ENCODE measurements at regions not wholly inside any gene's neighbourhood (a gene's known extent, or its start where the extent isn't known, plus 50 kb on each side); places are given as distances from the start of the nearest gene placed in this dataset.

DNA sequence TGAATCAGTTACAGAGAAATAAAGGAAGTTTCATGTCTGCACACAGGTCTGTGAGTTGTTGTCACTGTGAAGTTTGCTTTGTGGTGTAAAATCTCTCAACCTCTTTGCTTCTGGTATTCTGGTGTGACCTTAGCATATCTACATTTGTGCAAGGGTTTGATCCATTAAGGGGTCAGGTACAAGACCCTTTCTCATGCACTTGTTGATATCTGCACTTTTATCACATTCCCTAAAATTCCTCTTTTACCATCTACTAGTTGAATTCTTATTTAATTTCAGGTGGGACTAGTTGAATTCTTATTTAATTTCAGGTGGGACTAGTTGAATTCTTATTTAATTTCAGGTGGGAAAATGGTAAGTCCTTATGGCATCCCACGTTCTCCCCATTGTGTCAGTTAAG lies 306.7 kb upstream of the ZNF608 start:
- Histone ChIP-seq H3K36me3 (ENCODE audit: control insufficient read depth, insufficient read depth, low read length) (no peaks in the 10 kb centered on the region), H3K27ac (ENCODE audit: low read length) (peak overlapping the region; percentile 11; the same call in 1 of the 2 replicates), H3K4me1 (ENCODE audit: control insufficient read depth, insufficient read depth, low read length) (no peaks in the 10 kb centered on the region), H3K9me3 (ENCODE audit: control insufficient read depth, insufficient read depth, low read depth, low read length) (no peaks in the 10 kb centered on the region), H3K27me3 (ENCODE audit: control insufficient read depth, insufficient read depth, low read length) (no peaks in the 10 kb centered on the region), H3K4me3 (ENCODE audit: low read depth in 2 of 2, low read length in 2 of 2) (no peak overlapping the region)
- ChIA-PET CTCF (no interaction called here), POLR2A (no interaction called here)
- no peak for TF ChIP-seq POLR2AphosphoS5 (IDR thresholded peaks at IDR 0.05; ENCODE audit: low read depth, low read length)
- TF ChIP-seq, protein P1, sequence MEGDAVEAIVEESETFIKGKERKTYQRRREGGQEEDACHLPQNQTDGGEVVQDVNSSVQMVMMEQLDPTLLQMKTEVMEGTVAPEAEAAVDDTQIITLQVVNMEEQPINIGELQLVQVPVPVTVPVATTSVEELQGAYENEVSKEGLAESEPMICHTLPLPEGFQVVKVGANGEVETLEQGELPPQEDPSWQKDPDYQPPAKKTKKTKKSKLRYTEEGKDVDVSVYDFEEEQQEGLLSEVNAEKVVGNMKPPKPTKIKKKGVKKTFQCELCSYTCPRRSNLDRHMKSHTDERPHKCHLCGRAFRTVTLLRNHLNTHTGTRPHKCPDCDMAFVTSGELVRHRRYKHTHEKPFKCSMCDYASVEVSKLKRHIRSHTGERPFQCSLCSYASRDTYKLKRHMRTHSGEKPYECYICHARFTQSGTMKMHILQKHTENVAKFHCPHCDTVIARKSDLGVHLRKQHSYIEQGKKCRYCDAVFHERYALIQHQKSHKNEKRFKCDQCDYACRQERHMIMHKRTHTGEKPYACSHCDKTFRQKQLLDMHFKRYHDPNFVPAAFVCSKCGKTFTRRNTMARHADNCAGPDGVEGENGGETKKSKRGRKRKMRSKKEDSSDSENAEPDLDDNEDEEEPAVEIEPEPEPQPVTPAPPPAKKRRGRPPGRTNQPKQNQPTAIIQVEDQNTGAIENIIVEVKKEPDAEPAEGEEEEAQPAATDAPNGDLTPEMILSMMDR (IDR thresholded peaks at IDR 0.05): no peak
- no peak for TF ChIP-seq TCF7L2 (IDR thresholded peaks at IDR 0.05; ENCODE audit: low read depth, low read length)
- TF ChIP-seq, protein P2, sequence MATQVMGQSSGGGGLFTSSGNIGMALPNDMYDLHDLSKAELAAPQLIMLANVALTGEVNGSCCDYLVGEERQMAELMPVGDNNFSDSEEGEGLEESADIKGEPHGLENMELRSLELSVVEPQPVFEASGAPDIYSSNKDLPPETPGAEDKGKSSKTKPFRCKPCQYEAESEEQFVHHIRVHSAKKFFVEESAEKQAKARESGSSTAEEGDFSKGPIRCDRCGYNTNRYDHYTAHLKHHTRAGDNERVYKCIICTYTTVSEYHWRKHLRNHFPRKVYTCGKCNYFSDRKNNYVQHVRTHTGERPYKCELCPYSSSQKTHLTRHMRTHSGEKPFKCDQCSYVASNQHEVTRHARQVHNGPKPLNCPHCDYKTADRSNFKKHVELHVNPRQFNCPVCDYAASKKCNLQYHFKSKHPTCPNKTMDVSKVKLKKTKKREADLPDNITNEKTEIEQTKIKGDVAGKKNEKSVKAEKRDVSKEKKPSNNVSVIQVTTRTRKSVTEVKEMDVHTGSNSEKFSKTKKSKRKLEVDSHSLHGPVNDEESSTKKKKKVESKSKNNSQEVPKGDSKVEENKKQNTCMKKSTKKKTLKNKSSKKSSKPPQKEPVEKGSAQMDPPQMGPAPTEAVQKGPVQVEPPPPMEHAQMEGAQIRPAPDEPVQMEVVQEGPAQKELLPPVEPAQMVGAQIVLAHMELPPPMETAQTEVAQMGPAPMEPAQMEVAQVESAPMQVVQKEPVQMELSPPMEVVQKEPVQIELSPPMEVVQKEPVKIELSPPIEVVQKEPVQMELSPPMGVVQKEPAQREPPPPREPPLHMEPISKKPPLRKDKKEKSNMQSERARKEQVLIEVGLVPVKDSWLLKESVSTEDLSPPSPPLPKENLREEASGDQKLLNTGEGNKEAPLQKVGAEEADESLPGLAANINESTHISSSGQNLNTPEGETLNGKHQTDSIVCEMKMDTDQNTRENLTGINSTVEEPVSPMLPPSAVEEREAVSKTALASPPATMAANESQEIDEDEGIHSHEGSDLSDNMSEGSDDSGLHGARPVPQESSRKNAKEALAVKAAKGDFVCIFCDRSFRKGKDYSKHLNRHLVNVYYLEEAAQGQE (IDR thresholded peaks at IDR 0.05; ENCODE audit: insufficient read depth in 1 of 2, low read depth in 2 of 2, low read length in 1 of 2): no peak
- no peak for TF ChIP-seq SIN3A (IDR thresholded peaks at IDR 0.05; ENCODE audit: borderline replicate concordance, insufficient read depth, low read depth, low read length)
- intact Hi-C loops (cut with micrococcal nuclease; ENCODE audit: unreplicated experiment): no loop called here
- in situ Hi-C loops (cut with HindIII; ENCODE audit: low pct_unique_long_range_greater_than_20kb, low sequenced_read_pairs): no loop called here
- DNase-seq (ENCODE audit: low read depth, low spot score) (no peak), ATAC-seq (no peak)
- BruUV-seq (replicated peaks): no TSS peak

DNA sequence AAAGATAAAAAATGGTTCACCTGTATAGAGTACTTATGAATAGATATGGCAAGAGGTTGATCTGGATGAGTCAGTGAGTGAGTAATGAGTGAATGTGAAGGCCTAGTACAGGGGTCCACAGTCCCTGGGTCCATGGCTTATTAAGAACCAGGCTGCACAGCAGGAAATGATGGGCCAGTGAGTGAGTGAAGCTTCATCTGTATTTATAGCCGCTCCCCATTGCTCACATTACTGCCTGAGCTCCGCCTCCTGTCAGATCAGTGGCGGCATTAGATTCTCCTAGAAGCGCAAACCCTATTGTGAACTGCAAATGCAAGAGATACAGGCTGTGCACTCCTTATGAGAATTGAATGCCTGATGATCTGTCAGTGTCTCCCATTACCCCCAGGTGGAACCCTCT lies 307.7 kb upstream of the ZNF608 start:
- Histone ChIP-seq H3K36me3 (ENCODE audit: control insufficient read depth, insufficient read depth, low read length) (no peaks in the 10 kb centered on the region), H3K4me3 (ENCODE audit: low read depth in 2 of 2, low read length in 2 of 2) (no peak overlapping the region), H3K9me3 (ENCODE audit: control insufficient read depth, insufficient read depth, low read depth, low read length) (no peaks in the 10 kb centered on the region), H3K27me3 (ENCODE audit: control insufficient read depth, insufficient read depth, low read length) (no peaks in the 10 kb centered on the region), H3K27ac (ENCODE audit: low read length) (no peak overlapping the region; the same call in 1 of the 2 replicates), H3K4me1 (ENCODE audit: control insufficient read depth, insufficient read depth, low read length) (no peaks in the 10 kb centered on the region)
- ChIA-PET POLR2A (no interaction called here), CTCF (no interaction called here)
- ATAC-seq (no peak), DNase-seq (ENCODE audit: low read depth, low spot score) (no peak)
- intact Hi-C loops (cut with micrococcal nuclease; ENCODE audit: unreplicated experiment): no loop called here
- no TSS peak for BruUV-seq (replicated peaks)
- TF ChIP-seq, protein P1 (IDR thresholded peaks at IDR 0.05): no peak
- no peak for TF ChIP-seq TCF7L2 (IDR thresholded peaks at IDR 0.05; ENCODE audit: low read depth, low read length)
- TF ChIP-seq SIN3A (IDR thresholded peaks at IDR 0.05; ENCODE audit: borderline replicate concordance, insufficient read depth, low read depth, low read length): no peak
- TF ChIP-seq POLR2AphosphoS5 (IDR thresholded peaks at IDR 0.05; ENCODE audit: low read depth, low read length): no peak
- TF ChIP-seq, protein P2 (IDR thresholded peaks at IDR 0.05; ENCODE audit: insufficient read depth in 1 of 2, low read depth in 2 of 2, low read length in 1 of 2): no peak
- in situ Hi-C loops (cut with HindIII; ENCODE audit: low pct_unique_long_range_greater_than_20kb, low sequenced_read_pairs): no loop called here
